Mesodermal cell (in vitro differentiated cells): ENCODE measurements at regions not wholly inside any gene's neighbourhood (a gene's known extent, or its start where the extent isn't known, plus 50 kb on each side); places are given as distances from the start of the nearest gene placed in this dataset.

Source experiments
- H3K27ac ChIP-seq: 2 replicates; pipeline ENCODE4 v1.7.0; 2013; ENCODE audit warnings: mild to moderate bottlenecking, low read depth, low read length, moderate library complexity; ENCODE audit not compliant: severe bottlenecking
- H3K36me3 ChIP-seq: 2 replicates; pipeline ENCODE4 v1.7.1; 2013; ENCODE audit warnings: mild to moderate bottlenecking, low read length, moderate library complexity; ENCODE audit not compliant: control insufficient read depth, insufficient read depth
- H3K4me1 ChIP-seq: one replicate; pipeline ENCODE4 v1.7.1; 2013; ENCODE audit warnings: mild to moderate bottlenecking, low read length; ENCODE audit not compliant: insufficient read depth, control insufficient read depth, poor library complexity, severe bottlenecking
- H3K4me3 ChIP-seq: 2 replicates; pipeline ENCODE4 v1.7.0; 2013; ENCODE audit warnings: low read length, control low read depth, mild to moderate bottlenecking; ENCODE audit not compliant: insufficient read depth, poor library complexity, severe bottlenecking; ENCODE audit errors: extremely low read depth
- H3K9me3 ChIP-seq: 2 replicates; pipeline ENCODE4 v1.7.1; 2013; ENCODE audit warnings: mild to moderate bottlenecking, low read length, moderate library complexity; ENCODE audit not compliant: control insufficient read depth
- WGBS, 2 experiments: methylation state at CpG; one replicate each; pipeline ENCODE4 v1.1.5; 2013; ENCODE audit warnings: missing lambda C conversion rate in 2 of 2; ENCODE audit not compliant: insufficient coverage in 2 of 2; 5-methylcytosine and 5-hydroxymethylcytosine counted together

- H3K36me3 ChIP-seq: no peaks in the 10 kb centered on the region
- H3K4me1 ChIP-seq: no peaks in the 10 kb centered on the region
- no peak overlapping the region for H3K27ac ChIP-seq
- H3K4me3 ChIP-seq: no peak overlapping the region
- 87 to 90% methylated on average over 3 to 4 of the region's 8 CpGs for WGBS, 2 experiments
- H3K9me3 ChIP-seq: peaks cover 4% of the 10 kb centered on the region
Measured at GRCh38 chr1:188129856-188130838, 1301.4 kb downstream of the PLA2G4A start.

- 86 to 100% methylated on average over 1 of the region's 2 CpGs for WGBS, 2 experiments
- Histone ChIP-seq H3K27ac (no peak overlapping the region), H3K9me3 (no peaks in the 10 kb centered on the region), H3K4me1 (no peaks in the 10 kb centered on the region), H3K4me3 (no peak overlapping the region), H3K36me3 (no peaks in the 10 kb centered on the region)
Measured at GRCh38 chr1:188137221-188137620, 1308.5 kb downstream of the PLA2G4A start.

- no peaks in the 10 kb centered on the region for H3K4me1 ChIP-seq
- no peak overlapping the region for H3K4me3 ChIP-seq
Measured at GRCh38 chr1:188140958-188141357, 1312.2 kb downstream of the PLA2G4A start.

GRCh38 chr1:188154196-188154595 lies 1325.4 kb downstream of the PLA2G4A start:
- Histone ChIP-seq H3K9me3 (no peaks in the 10 kb centered on the region), H3K4me1 (no peaks in the 10 kb centered on the region), H3K27ac (no peak overlapping the region), H3K36me3 (no peaks in the 10 kb centered on the region), H3K4me3 (no peak overlapping the region)
- 90% methylated on average over 7 to 8 of the region's 11 CpGs for WGBS, 2 experiments

More at GRCh38 chr1:188140958-188141357, 1312.2 kb downstream of the PLA2G4A start:
- Histone ChIP-seq H3K27ac (no peak overlapping the region), H3K9me3 (no peaks in the 10 kb centered on the region), H3K36me3 (no peaks in the 10 kb centered on the region)
- no CpG with 5 or more reads among the region's 2 CpGs for WGBS, 2 experiments

GRCh38 chr1:188154761-188155160 lies 1326.0 kb downstream of the PLA2G4A start:
- WGBS, 2 experiments: 65 to 83% methylated on average over 3 of the region's 3 CpGs
- no peak overlapping the region for H3K27ac ChIP-seq
- H3K36me3 ChIP-seq: no peaks in the 10 kb centered on the region
- no peaks in the 10 kb centered on the region for H3K9me3 ChIP-seq
- H3K4me3 ChIP-seq: no peak overlapping the region
- H3K4me1 ChIP-seq: no peaks in the 10 kb centered on the region

- no peak overlapping the region for H3K27ac ChIP-seq
- H3K4me1 ChIP-seq: no peaks in the 10 kb centered on the region
- H3K9me3 ChIP-seq: no peaks in the 10 kb centered on the region
- H3K4me3 ChIP-seq: no peak overlapping the region
- no peaks in the 10 kb centered on the region for H3K36me3 ChIP-seq
Measured at GRCh38 chr1:188155261-188155660, 1326.5 kb downstream of the PLA2G4A start.

GRCh38 chr1:188164459-188164858 lies 1335.7 kb downstream of the PLA2G4A start:
- H3K4me1 ChIP-seq: no peaks in the 10 kb centered on the region
- WGBS, 2 experiments: 43% methylated on average over 1 of the region's 3 CpGs; no CpG with 5 or more reads in 1 of the 2 experiments

GRCh38 chr1:188166654-188167053 lies 1337.9 kb downstream of the PLA2G4A start:
- no CpG with 5 or more reads among the region's 1 CpG for WGBS, 2 experiments
- H3K9me3 ChIP-seq: no peaks in the 10 kb centered on the region
- H3K27ac ChIP-seq: no peak overlapping the region
- H3K36me3 ChIP-seq: no peaks in the 10 kb centered on the region
- no peak overlapping the region for H3K4me3 ChIP-seq
- no peaks in the 10 kb centered on the region for H3K4me1 ChIP-seq

More at GRCh38 chr1:188164459-188164858, 1335.7 kb downstream of the PLA2G4A start:
- H3K27ac ChIP-seq: no peak overlapping the region
- H3K9me3 ChIP-seq: no peaks in the 10 kb centered on the region
- H3K36me3 ChIP-seq: no peaks in the 10 kb centered on the region
- H3K4me3 ChIP-seq: no peak overlapping the region

- no CpG with 5 or more reads among the region's 1 CpG for WGBS, 2 experiments
- H3K4me3 ChIP-seq: no peak overlapping the region
Measured at GRCh38 chr1:188169971-188170370, 1341.2 kb downstream of the PLA2G4A start.

GRCh38 chr1:188170411-188170810 lies 1341.7 kb downstream of the PLA2G4A start:
- WGBS, 2 experiments: no CpG with 5 or more reads among the region's 1 CpG
- Histone ChIP-seq H3K4me1 (no peaks in the 10 kb centered on the region), H3K27ac (no peak overlapping the region), H3K9me3 (no peaks in the 10 kb centered on the region), H3K4me3 (no peak overlapping the region), H3K36me3 (no peaks in the 10 kb centered on the region)

More at GRCh38 chr1:188169971-188170370, 1341.2 kb downstream of the PLA2G4A start:
- Histone ChIP-seq H3K27ac (no peak overlapping the region), H3K9me3 (no peaks in the 10 kb centered on the region), H3K36me3 (no peaks in the 10 kb centered on the region), H3K4me1 (no peaks in the 10 kb centered on the region)

GRCh38 chr1:188170935-188171334 lies 1342.2 kb downstream of the PLA2G4A start:
- H3K4me1 ChIP-seq: no peaks in the 10 kb centered on the region
- no peak overlapping the region for H3K4me3 ChIP-seq
- no peaks in the 10 kb centered on the region for H3K36me3 ChIP-seq
- no peaks in the 10 kb centered on the region for H3K9me3 ChIP-seq
- WGBS, 2 experiments: no CpG with 5 or more reads among the region's 1 CpG
- no peak overlapping the region for H3K27ac ChIP-seq
